A673 (cell line): ENCODE measurements at regions not wholly inside any gene's neighbourhood (a gene's known extent, or its start where the extent isn't known, plus 50 kb on each side); places are given as distances from the start of the nearest gene placed in this dataset.

Experiments
- BruUV-seq: library from RNA; stranded (reverse); fragments of 400-500 nt; replicated peaks from 2 replicates; lab custom pipeline; 2021; lab: Mats Ljungman, UMichigan
- CTCF ChIA-PET: fragments of 300-600 bp; sonication (Branson Sonifier 250); formaldehyde crosslinking; loops from one replicate; lab custom pipeline; 2022; ENCODE audit warnings: antibody characterized with exemption; lab: Charles Lee
- POLR2A ChIA-PET: fragments of 300-600 bp; sonication (Branson Sonifier 250); formaldehyde crosslinking; loops from one replicate; lab custom pipeline; 2022; ENCODE audit warnings: antibody characterized with exemption; ENCODE audit not compliant: low non-redundant PET; lab: Charles Lee
- DNase-seq: peaks from one replicate; pipeline ENCODE4 v3.0.0-alpha.2; 2015; ENCODE audit warnings: low spot score
- H3K27ac ChIP-seq: fragments of 200-600 bp; sonication (generic); 2 replicates; pipeline ENCODE4 v1.5.1; 2016; ENCODE audit warnings: mixed run types, low read depth, mild to moderate bottlenecking, mixed read lengths, antibody characterized with exemption, low read length; ENCODE audit not compliant: poor library complexity, severe bottlenecking
- H3K27me3 ChIP-seq: fragments of 200-600 bp; sonication (generic); replicated peaks from 2 replicates; pipeline ENCODE4 v1.6.1; 2017; ENCODE audit warnings: mixed run types, low read depth, mild to moderate bottlenecking, mixed read lengths, antibody characterized with exemption, low read length; ENCODE audit not compliant: insufficient read depth, poor library complexity
- H3K36me3 ChIP-seq: fragments of 200-600 bp; sonication (generic); 2 replicates; pipeline ENCODE4 v1.6.1; 2016; ENCODE audit warnings: mixed run types, mild to moderate bottlenecking, mixed read lengths, antibody characterized with exemption, low read length; ENCODE audit not compliant: insufficient read depth, poor library complexity, severe bottlenecking
- H3K4me1 ChIP-seq: fragments of 200-600 bp; sonication (generic); 2 replicates; pipeline ENCODE4 v1.6.1; 2017; ENCODE audit warnings: mixed run types, mild to moderate bottlenecking, mixed read lengths, antibody characterized with exemption, low read length; ENCODE audit not compliant: insufficient read depth, poor library complexity, severe bottlenecking
- H3K4me3 ChIP-seq: fragments of 200-600 bp; sonication (generic); 2 replicates; pipeline ENCODE4 v1.5.1; 2016; ENCODE audit warnings: low read depth, mixed run types, mild to moderate bottlenecking, mixed read lengths, low read length; ENCODE audit not compliant: poor library complexity, severe bottlenecking
- H3K9me3 ChIP-seq: fragments of 200-600 bp; sonication (generic); 2 replicates; pipeline ENCODE4 v1.6.1; 2016; ENCODE audit warnings: mixed run types, low read depth, mild to moderate bottlenecking, mixed read lengths, antibody characterized with exemption, low read length; ENCODE audit not compliant: poor library complexity, severe bottlenecking
- EZH2 ChIP-seq: fragments of 200-600 bp; sonication (generic); IDR thresholded peaks from 2 replicates; pipeline ENCODE4 v1.6.1; 2017; ENCODE audit warnings: borderline replicate concordance, low read depth, mild to moderate bottlenecking, mixed read lengths, antibody characterized with exemption, low read length; ENCODE audit not compliant: poor library complexity, severe bottlenecking
- intact Hi-C: fragments of 100-400 bp; cut with micrococcal nuclease; formaldehyde crosslinking; loops from one replicate; pipeline ENCODE4 v1.10.0; 2022; ENCODE audit not compliant: unreplicated experiment
- TF ChIP-seq, protein P1 (sequence below): fragments of 300-800, 200-600 bp; sonication (generic); conservative IDR thresholded peaks from 2 replicates; pipeline ENCODE4 v1.5.1; 2017; ENCODE audit warnings: low read depth, mild to moderate bottlenecking, antibody characterized with exemption, low read length, moderate library complexity, mixed read lengths

DNA sequence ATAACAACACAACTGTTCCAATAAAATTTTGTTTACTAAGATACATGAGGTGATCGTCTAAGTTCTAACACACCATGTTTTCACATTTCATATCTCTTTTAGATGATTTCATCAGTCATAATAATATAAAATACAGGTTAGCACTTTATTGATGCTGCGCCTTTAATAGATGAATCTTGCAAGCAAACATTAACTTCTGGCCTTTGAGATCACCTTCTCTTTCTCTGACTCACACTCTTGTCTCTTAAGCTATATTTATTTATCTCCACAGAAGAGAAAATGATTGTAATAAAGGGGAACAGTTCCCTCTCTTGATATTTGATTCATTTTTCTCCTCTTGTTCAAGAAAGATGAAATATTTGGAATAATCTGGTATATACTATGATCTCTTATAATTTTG lies 603.3 kb upstream of the POU3F3 start:
- intact Hi-C loops, result no loop called here
- H3K4me3 ChIP-seq, result no peak overlapping the region
- H3K36me3 ChIP-seq, result no peaks in the 10 kb centered on the region
- no peak overlapping the region for H3K27ac ChIP-seq
- ChIA-PET CTCF (no interaction called here), POLR2A (no interaction called here)
- TF ChIP-seq, protein P1, sequence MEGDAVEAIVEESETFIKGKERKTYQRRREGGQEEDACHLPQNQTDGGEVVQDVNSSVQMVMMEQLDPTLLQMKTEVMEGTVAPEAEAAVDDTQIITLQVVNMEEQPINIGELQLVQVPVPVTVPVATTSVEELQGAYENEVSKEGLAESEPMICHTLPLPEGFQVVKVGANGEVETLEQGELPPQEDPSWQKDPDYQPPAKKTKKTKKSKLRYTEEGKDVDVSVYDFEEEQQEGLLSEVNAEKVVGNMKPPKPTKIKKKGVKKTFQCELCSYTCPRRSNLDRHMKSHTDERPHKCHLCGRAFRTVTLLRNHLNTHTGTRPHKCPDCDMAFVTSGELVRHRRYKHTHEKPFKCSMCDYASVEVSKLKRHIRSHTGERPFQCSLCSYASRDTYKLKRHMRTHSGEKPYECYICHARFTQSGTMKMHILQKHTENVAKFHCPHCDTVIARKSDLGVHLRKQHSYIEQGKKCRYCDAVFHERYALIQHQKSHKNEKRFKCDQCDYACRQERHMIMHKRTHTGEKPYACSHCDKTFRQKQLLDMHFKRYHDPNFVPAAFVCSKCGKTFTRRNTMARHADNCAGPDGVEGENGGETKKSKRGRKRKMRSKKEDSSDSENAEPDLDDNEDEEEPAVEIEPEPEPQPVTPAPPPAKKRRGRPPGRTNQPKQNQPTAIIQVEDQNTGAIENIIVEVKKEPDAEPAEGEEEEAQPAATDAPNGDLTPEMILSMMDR, result no peak
- no peak for TF ChIP-seq EZH2
- peaks cover 24% of the 10 kb centered on the region for H3K9me3 ChIP-seq
- no peaks in the 10 kb centered on the region for H3K27me3 ChIP-seq
- DNase-seq, result no peak
- BruUV-seq, result no TSS peak
- no peaks in the 10 kb centered on the region for H3K4me1 ChIP-seq

DNA sequence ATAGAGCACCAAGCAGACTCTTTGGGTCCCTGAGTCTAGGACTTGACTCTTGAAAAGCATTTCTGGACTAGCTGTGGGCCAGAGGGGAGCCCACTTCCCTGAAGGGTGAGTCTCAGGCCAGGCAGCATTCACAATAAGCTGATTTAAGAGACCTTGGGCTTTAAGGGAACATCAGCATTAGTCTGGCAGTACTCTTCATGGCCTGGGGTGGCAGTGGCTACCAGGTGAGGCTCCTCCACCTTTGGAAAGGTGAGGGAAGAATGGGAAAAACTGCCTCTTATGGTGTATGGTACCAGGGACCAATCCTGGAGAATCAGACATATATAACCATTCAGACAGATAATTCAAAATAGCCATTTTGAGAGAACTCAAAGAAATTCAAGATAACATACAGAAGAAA lies 599.9 kb upstream of the POU3F3 start:
- Histone ChIP-seq H3K36me3 (no peaks in the 10 kb centered on the region), H3K9me3 (peaks cover 27% of the 10 kb centered on the region), H3K4me1 (no peaks in the 10 kb centered on the region), H3K27me3 (no peaks in the 10 kb centered on the region), H3K4me3 (no peak overlapping the region), H3K27ac (no peak overlapping the region)
- no TSS peak for BruUV-seq
- POLR2A ChIA-PET, result no interaction called here
- intact Hi-C loops, result no loop called here
- CTCF ChIA-PET, result no interaction called here
- no peak for DNase-seq
- TF ChIP-seq EZH2, result no peak
- TF ChIP-seq, protein P1, result no peak

DNA sequence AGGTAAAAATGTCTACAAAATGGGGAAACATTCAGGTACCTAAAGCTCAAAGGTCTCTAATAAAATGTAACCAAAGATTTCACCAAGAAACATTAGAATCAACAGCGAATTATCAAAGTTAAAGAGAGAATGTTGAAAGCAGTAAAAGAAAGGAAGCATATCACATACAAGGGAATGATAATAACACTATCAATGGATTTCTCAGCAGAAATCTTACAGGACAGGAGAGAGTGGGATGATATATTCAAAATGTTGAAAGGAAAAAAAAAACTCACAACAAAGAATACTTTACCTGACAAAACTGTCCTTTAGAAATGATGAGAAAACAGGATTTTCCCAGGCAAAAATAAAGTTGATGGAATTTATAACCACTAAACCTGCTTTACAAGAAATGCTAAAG lies 591.2 kb upstream of the POU3F3 start:
- BruUV-seq, result no TSS peak
- POLR2A ChIA-PET, result no interaction called here
- intact Hi-C loops, result no loop called here

More for the DNA sequence above, 591.2 kb upstream of the POU3F3 start:
- Histone ChIP-seq H3K27ac (no peak overlapping the region), H3K4me3 (no peak overlapping the region), H3K36me3 (no peaks in the 10 kb centered on the region), H3K27me3 (no peaks in the 10 kb centered on the region), H3K9me3 (peaks cover 31% of the 10 kb centered on the region), H3K4me1 (no peaks in the 10 kb centered on the region)
- DNase-seq, result no peak
- CTCF ChIA-PET, result no interaction called here
- TF ChIP-seq EZH2, result no peak
- TF ChIP-seq, protein P1, result no peak
